NOMO-1 treated with dmso at 0.1 percent for 144 hours (cell line): ENCODE measurements at regions not wholly inside any gene's neighbourhood (a gene's known extent, or its start where the extent isn't known, plus 50 kb on each side); places are given as distances from the start of the nearest gene placed in this dataset.

Experiments
- DNase-seq: peaks from one replicate; lab custom pipeline; 2025; ENCODE audit not compliant: unreplicated experiment; lab: John Stamatoyannopoulos, UW

- no peak for DNase-seq
Observed at GRCh38 chr15:72967397-72967796, 84.9 kb upstream of the NEO1 start.

DNA sequence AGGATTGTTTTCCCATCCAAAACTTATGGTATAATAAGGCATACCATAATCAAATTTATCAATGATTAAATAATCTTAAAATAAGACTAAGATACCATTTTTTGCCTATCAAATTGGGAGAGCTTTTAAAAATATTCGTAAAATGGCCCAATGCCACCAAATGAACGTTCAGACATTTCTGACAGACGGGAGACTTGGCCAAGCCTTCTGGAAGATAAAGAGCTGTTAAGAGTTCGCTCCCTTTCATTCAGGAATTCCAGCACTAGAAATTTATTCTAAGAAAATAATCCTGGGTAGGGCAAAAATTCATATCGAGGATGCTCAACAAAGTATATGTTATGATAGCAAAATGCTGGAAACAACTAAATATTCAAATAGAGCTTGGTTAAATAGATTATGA is 85.6 kb upstream of the NEO1 start:
- DNase-seq = no peak

DNA sequence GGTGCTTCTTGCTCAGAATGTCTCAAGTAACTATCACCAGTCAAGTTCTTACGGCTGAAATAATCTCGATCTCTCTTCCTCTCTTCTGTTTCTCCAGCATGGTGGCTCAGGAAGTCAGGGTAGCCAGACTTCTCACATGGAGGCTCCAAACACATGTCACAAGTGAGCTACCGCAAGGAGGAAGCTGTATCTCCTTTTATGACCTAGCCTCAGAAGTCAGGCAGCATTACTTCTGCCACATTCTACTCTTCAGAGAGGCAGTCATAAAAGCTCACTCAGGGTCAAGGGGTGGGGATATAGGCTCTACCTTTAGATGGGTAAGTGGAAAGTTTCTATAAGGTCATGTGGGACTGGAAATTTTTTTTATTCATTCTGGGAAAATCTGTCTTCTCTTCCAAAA is 86.6 kb upstream of the NEO1 start:
- peak; percentile 2 for DNase-seq

DNA sequence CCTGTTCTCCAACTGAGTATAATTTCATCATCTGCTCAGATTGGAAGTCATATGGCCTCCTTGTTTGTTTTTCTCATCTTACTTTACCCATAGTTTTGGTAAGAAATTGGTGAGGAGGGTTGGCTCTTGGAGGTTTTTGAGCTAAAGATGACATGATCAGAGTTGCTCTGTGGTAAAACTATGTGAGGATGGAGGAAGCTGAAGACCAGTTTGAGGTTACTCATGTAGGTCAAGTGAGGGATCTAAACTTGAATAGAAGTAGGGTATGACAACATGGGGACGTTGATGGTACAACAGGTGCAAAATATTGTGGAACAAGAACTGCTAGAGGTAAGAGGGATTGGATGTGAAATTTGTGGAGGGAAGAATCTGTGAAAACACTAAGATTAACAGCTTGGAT is 87.7 kb upstream of the NEO1 start:
- DNase-seq = no peak

DNA sequence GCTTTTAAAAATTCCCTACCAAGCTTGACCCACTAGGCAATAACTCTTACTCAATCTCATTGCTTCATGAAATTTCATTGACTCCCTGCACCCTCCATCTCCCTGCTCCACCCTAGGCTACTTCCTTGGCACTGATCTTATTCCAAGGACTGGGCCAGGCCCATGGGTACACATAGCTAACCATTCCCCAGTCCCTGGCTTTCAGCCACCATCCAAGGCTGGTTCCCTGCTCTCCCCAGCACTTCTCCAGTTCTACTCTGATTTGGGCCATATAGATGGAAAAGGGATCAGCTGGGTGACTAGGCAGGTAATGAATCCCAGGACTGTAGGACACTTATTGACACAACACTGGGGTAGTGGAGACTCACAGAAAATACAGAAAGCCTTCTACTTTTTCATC is 88.1 kb upstream of the NEO1 start:
- no peak for DNase-seq

- DNase-seq = no peak
Observed at GRCh38 chr15:72962054-72962702, 90.1 kb upstream of the NEO1 start.

GRCh38 chr15:72961346-72961745 is 90.9 kb upstream of the NEO1 start:
- no peak for DNase-seq

DNA sequence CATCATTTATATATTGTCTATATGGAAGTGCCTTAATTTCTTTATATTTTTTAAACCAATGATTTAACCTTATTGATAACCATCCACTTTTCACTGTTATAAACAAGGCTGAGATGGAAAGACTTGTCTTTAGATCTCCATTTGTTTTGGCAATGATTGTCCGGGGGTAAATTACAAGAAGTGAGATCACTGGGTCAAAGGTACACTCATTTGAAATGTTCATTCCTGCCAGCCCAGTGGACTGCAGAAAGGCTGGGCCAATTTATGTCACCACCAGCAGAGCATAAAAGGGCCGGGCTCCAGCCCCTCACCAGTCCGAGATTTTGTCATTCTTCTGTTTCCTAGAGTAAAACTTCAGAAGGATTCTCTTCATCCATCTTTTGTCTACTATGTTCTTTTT is 93.6 kb upstream of the NEO1 start:
- no peak for DNase-seq

DNA sequence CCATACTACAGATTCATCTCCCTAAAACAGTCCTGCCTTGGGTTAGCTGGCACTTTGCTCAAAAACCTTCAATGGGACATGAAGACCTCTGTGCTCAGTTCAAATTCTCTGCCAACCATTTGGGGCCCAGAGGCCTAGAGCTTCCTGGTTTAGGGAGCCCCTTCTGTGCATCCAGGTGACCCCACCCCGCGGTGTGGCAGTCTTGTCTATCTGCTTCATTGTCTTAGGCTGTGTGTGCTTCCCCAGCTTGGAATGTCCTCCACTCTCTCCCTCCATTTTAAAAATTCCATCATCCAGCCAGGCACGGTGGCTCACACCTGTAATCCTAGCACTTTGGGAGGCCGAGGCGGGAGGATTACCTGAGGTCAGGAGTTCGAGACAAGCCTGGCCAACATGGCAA is 99.0 kb upstream of the NEO1 start:
- no peak for DNase-seq

DNA sequence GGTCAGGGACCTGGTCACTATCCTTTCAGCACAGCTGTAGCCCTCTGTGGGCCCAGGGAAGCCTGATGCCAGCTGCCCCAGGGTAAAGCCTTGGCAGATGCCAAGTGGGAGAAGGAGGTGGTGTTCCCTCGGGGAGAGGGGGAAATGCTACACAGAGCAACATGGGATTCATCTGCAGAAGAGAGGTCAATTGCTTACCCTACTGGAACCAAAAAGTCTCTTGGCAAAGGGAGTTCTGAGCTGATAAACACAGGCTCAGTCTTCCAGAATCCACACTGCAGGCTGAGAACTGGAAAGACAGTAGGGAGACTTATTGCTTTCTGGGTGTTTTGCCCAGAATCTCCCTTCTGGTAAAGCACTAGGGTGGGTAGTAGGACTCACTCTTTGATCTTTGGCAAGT is 100.1 kb upstream of the NEO1 start:
- no peak for DNase-seq

DNA sequence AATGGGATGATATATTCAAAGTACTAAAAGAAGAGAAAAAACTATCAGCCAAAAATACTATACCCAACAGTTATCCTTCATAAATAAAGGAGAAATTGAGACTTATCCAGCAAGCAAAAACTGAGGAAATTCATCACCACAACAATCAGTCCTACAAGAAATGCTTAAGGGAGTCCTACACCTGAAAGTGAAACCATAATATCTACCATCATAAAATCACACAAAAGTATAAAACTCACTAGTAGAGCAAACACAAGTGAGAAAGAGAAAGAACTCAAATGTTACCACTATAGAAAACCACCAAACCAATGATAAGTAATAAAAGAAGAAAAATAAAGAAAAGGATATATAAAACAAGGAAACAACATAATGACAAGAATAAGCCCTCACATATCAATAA is 103.6 kb upstream of the NEO1 start:
- DNase-seq = no peak

GRCh38 chr15:72947709-72948108 is 104.6 kb upstream of the NEO1 start:
- no peak for DNase-seq

DNA sequence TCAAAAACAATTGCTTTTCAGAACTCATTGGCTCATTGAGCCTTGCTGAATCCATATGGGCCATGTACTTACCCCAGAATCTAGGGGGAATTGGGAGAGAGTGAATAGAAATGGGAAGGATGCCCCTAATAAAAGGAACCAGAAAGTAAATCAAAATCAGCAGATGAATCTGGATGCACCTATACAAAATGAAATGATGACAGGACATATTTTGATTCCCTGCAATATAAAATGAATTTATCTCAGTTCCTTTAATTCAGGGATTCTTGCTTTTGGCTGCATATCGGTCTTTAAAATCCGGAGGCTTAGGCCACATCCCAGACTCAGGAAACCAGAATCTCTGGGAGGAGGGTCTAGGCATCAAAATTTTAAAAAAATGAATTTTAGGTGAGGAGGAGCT is 107.7 kb upstream of the NEO1 start:
- DNase-seq = no peak

DNA sequence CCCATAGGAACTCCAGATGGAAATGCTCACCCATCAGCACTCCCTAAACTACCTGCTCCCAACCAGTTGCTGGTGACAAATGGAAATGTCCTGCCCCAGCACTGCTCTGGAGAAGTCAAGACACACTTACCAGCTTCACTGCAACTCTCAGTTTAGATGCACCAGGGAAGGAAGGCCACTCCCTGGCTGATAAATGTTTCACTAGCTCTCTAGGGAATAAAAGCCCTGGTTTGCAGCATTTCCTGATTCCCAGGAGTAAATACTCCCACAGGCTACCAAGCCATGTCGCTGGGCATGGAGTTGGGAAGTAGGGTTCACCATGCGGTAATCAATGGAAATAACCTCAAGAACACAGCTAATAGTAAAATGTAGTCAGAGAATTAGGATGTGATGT is 112.0 kb upstream of the NEO1 start:
- no peak for DNase-seq

DNA sequence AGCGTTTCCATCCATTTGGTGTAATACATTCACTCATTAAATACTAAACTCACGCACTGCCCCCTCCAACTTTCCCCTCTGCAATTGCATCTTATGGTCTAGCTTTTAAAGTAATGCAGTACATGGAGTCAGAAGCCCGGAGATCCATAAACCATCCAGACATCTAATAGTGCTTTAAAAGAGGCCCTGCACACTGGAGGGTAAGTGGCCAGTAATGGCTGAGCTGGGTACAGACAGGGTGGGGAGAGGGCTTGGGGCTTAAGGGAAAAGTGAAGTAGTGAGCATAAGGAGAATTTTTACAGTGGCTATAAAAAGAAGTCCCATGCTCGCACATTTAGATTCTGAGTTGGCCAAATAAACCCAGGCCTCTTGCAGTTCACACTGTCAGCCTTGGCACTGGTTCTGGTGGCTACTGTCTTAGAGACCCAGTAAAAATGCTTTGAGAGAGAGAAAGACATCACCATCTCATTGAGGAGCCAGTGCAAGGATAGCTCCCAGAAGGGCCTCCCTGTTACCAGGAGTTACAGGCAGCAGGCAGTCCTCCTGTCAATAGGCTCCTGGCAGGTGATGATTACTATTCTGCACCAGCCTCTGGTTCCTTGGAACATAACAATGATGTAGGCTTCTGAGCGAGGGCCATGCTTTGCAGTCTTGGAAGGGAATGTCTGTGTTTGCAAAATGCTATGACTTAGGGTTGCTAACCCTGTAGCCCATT is 112.6 kb upstream of the NEO1 start:
- DNase-seq = no peak

- DNase-seq = no peak
Observed at GRCh38 chr15:72936691-72937679, 115.3 kb upstream of the NEO1 start.

DNA sequence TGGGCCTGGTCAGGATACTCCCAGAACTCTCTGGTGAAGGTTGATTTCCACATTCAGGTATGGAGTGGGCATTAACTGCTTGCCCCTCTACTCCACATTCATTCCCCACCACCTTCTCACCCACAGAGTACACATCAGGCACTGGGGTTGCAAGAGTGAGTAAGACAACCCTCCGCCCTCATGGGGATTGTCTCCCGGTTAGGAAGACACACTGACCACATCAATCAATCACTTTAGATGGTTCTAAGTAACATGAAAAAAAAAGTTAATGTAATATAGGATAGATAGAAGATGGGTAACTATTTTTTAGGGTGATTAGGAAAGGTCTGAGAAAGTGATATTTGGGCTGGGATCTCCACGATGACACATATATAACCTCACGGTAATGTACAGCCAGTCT is 116.0 kb upstream of the NEO1 start:
- no peak for DNase-seq

GRCh38 chr15:72935521-72935920 is 116.7 kb upstream of the NEO1 start:
- DNase-seq = no peak

DNA sequence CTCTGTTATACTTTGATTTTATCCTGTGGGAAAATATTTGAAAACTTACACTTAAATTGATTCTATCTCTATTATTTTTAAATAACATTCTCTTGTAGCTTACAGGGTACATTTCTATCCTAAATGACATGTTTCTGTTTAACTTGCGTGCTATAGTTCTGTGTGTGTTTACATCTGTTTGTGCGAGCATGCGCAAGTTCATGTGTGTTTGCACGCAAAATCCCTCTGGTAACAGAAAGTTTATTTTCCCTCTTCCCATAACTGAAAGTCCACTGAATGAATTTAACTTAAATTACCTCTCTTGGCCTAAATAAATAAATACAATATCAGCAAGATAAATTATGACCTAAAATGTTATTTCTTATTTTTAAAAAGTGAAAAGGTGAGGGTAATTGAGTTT is 117.3 kb upstream of the NEO1 start:
- DNase-seq = no peak

- no peak for DNase-seq
Observed at GRCh38 chr15:72933976-72934375, 118.3 kb upstream of the NEO1 start.

GRCh38 chr15:72932472-72932871 is 119.8 kb upstream of the NEO1 start:
- no peak for DNase-seq

DNA sequence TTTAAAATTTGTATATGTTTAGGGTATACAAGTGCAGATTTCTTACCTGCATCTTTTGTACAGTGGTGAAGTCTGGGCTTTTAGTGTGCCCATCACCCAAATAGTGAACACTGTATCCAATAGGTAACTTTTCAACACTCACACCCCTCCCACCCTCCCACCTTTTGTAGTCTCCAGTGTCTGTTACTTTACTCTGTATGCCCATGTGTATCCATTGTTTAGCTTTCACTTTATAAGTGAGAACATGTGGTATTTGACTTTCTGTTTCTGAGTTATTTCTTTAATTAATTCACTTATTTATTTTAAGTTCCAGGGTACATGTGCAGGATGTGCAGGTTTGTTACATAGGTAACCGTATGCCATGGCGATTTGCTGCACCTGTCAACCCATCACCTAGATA is 124.8 kb upstream of the NEO1 start:
- DNase-seq = no peak
